Duodenal mucosa (tissue), 2 donors: ENCODE measurements at regions not wholly inside any gene's neighbourhood (a gene's known extent, or its start where the extent isn't known, plus 50 kb on each side); places are given as distances from the start of the nearest gene placed in this dataset.

Experiments
- H3K27ac ChIP-seq: one replicate; pipeline ENCODE4 v1.7.0; 2013; ENCODE audit warnings: low read depth, low read length
- H3K27me3 ChIP-seq, 2 donors: one replicate each; pipeline ENCODE4 v1.7.0; 2013; ENCODE audit warnings: low read length in 2 of 2, control low read depth in 1 of 2; ENCODE audit not compliant: insufficient read depth in 2 of 2, control insufficient read depth in 1 of 2
- H3K36me3 ChIP-seq, 2 donors: one replicate each; pipeline ENCODE4 v1.7.0; 2013; ENCODE audit warnings: low read length in 2 of 2, control low read depth in 1 of 2; ENCODE audit not compliant: insufficient read depth in 2 of 2, control insufficient read depth in 1 of 2
- H3K4me1 ChIP-seq, 2 donors: one replicate each; pipeline ENCODE4 v1.7.0; 2013; ENCODE audit warnings: low read length in 2 of 2, control low read depth in 1 of 2; ENCODE audit not compliant: insufficient read depth in 2 of 2, control insufficient read depth in 1 of 2
- H3K4me3 ChIP-seq, 2 donors: one replicate each; pipeline ENCODE4 v1.7.0; 2013; ENCODE audit warnings: low read length in 2 of 2, low read depth in 1 of 2
- H3K9ac ChIP-seq, 2 donors: one replicate each; pipeline ENCODE4 v1.7.0; 2013; ENCODE audit warnings: low read length in 2 of 2, low read depth in 1 of 2
- H3K9me3 ChIP-seq, 2 donors: one replicate each; pipeline ENCODE4 v1.7.0; 2013; ENCODE audit warnings: low read length in 2 of 2, control low read depth in 1 of 2; ENCODE audit not compliant: control insufficient read depth in 1 of 2

DNA sequence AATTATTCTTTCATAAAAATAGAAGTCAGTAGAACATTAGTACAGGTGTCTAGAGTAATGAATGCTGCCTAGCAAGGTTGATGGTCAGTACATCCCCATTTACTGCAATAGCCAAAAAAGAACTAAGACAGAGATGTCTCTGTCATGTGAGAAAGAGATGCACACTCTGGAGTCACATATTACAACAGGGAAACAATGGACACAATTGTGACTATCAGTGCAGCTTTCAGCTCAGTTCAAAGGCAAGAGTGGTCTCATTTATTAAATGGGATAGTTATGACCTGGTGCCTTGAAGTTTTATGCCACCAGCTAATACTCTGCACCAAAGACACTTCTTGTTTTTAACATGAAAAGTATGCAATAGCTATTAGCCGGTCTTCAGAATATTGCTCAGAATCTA is 194.9 kb upstream of the CHAC2 start:
- Histone ChIP-seq H3K4me1 (no peaks in the 10 kb centered on the region), H3K9me3 (no peaks in the 10 kb centered on the region), H3K27ac (no peak overlapping the region), H3K4me3 (no peak overlapping the region), H3K36me3 (no peaks in the 10 kb centered on the region), H3K9ac (no peak overlapping the region), H3K27me3 (no peaks in the 10 kb centered on the region)

DNA sequence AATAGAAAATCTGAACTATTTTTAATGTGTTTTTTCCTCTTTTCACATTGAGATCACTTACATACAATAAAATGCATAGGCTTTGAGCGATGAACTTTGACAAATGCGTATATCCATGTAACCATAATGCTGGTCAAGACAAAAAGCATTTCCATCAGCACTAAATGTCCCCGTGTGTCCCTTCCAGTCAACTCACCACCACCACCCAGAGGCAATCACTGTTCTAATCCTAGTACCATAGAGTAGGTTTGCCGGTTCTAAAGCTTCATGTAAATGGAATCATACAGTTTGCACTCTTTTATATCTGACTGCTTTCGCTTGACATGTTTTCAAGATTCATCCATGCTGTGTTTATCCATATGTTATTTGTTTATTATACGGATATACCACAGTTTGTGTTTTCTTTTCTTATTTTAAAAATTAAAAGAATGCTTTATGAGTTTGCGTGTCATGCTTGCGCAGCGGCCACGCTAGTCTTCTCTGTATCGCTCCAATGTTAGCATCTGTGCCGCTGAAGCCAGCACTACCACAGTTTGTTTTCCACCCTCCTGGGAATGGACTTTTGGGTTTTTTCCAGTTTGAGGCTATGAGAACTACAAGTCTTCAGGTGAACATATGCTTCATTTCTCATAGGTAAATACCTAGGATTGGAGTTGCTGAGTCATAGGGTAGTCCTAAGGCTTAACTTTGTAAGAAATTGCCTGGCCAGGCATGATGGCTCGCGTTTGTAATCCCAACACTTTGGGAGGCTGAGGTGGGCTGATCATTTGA is 197.5 kb upstream of the CHAC2 start:
- H3K4me3 ChIP-seq: no peak overlapping the region
- H3K27ac ChIP-seq: no peak overlapping the region
- H3K4me1 ChIP-seq: no peaks in the 10 kb centered on the region
- H3K36me3 ChIP-seq: no peaks in the 10 kb centered on the region
- no peaks in the 10 kb centered on the region for H3K27me3 ChIP-seq
- H3K9me3 ChIP-seq: no peaks in the 10 kb centered on the region
- no peak overlapping the region for H3K9ac ChIP-seq

DNA sequence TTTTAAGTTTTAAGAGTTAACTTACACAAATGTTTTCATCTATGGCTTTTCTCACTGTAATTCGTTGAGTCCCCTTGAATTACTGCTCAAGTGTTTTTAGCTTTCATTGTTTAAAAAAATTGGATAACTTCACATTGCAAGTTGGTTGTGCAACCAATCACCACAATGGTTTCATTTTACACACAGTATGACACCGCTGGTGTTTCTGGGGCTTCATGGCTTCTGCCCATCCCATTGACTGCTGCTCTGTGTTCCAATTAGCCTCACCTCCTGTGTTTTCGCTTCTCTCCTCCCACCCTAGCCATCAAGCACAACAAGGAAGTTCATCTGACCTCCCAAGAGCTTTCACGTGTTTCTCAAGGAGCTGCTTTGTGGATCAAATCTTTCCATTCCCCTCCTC is 199.1 kb upstream of the CHAC2 start:
- no peaks in the 10 kb centered on the region for H3K36me3 ChIP-seq
- H3K9me3 ChIP-seq: no peaks in the 10 kb centered on the region
- H3K4me1 ChIP-seq: no peaks in the 10 kb centered on the region
- no peak overlapping the region for H3K9ac ChIP-seq
- no peak overlapping the region for H3K27ac ChIP-seq
- H3K27me3 ChIP-seq: no peaks in the 10 kb centered on the region
- no peak overlapping the region for H3K4me3 ChIP-seq

DNA sequence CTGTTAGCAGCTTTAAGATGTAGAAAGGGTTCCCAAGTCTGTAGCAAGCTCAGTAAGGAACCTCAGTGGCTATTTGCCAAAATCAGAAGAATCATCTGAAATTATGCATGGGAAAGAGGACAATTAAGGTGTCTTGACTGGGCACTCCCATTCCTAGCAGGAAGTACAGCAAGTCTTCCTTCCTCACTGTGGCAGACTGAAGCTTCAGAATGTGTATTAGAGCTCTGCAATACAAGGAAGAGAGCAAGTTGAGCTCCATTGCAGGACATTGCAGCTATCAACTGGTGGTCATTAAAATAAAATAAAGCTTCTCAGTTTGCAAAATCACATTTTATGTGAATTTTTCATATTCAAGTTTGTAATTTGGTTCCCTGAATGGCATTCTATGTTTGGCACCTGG is 200.5 kb upstream of the CHAC2 start:
- H3K27ac ChIP-seq: no peak overlapping the region
- no peaks in the 10 kb centered on the region for H3K4me1 ChIP-seq
- H3K36me3 ChIP-seq: no peaks in the 10 kb centered on the region
- no peaks in the 10 kb centered on the region for H3K27me3 ChIP-seq
- H3K9ac ChIP-seq: no peak overlapping the region
- no peaks in the 10 kb centered on the region for H3K9me3 ChIP-seq
- H3K4me3 ChIP-seq: no peak overlapping the region

DNA sequence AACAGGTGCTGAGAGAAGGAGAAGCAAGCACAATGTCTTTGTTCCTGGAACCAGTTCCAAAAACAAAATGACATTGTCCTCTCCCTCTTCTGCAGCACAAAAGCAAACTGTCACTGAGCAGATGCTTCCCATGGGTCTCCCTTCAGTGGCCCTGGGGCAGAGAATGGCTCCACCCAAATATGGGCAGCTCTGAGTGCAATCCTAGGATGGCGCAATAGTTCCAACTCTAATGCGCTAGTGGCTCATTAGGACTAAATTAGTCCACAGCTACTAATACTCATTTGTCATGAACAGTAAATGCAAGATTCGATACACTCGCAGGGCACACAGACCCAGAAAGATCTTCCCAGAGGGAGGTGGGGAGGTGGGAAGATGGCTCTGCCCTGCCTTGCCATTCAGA is 205.2 kb upstream of the CHAC2 start:
- Histone ChIP-seq H3K36me3 (no peaks in the 10 kb centered on the region), H3K9ac (no peak overlapping the region), H3K4me3 (no peak overlapping the region), H3K4me1 (peaks cover 0 to 4% of the 10 kb centered on the region in 2 donors), H3K27ac (no peak overlapping the region), H3K9me3 (no peaks in the 10 kb centered on the region), H3K27me3 (no peaks in the 10 kb centered on the region)

DNA sequence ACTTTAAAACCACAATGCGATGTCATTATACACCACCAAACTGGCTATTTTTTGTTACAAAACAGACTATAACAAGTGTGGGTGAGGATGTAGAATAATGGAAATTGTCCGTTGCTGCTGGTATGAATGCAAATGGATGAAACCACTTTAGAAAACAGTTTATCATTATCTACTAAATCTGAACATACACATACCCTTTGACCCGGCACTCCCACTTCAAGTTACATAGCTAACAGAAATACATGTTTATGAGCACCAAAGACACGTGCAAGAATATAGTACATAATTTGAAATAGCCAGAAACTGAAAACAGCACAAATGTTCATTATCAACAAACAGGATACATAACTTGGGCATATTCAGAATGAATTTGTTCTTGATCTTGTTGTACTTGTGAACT is 206.4 kb upstream of the CHAC2 start:
- no peak overlapping the region for H3K9ac ChIP-seq
- H3K9me3 ChIP-seq: no peaks in the 10 kb centered on the region
- H3K27me3 ChIP-seq: no peaks in the 10 kb centered on the region
- H3K27ac ChIP-seq: no peak overlapping the region
- H3K36me3 ChIP-seq: no peaks in the 10 kb centered on the region
- H3K4me3 ChIP-seq: no peak overlapping the region
- peaks cover 0 to 4% of the 10 kb centered on the region in 2 donors for H3K4me1 ChIP-seq

DNA sequence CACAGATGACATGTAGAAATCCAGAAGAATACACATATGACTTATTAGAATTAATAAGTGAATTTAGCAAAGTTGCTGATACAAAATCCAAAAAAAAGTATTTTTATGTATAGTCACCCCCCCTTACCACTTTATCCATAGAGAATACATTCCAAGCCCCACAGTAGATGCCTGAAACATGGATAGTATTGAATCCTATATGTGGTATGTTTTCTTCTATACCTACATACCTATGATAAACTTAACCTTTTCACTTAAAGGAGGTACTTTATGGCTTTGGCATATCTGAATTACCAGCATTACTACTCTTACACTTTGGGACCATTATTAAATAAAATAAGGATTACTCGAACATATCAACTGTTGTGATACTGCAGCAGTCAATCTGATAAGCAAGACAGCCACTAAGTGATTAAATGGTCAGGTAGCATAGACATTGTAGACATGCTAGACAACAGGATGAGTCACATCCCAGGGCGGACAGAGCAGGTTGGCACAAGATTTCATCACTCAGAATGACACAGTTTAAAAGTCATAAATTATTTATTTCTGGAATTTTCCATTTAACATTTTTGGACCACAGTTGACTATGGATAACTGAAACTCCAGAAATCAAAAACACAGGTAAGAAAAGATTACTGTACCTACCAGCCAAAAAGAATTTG is 208.2 kb upstream of the CHAC2 start:
- Histone ChIP-seq H3K27ac (no peak overlapping the region), H3K36me3 (no peaks in the 10 kb centered on the region), H3K9ac (no peak overlapping the region), H3K4me3 (no peak overlapping the region), H3K9me3 (peaks cover 0 to under 1% of the 10 kb centered on the region in 2 donors), H3K27me3 (no peaks in the 10 kb centered on the region), H3K4me1 (peaks cover 0 to 4% of the 10 kb centered on the region in 2 donors)

DNA sequence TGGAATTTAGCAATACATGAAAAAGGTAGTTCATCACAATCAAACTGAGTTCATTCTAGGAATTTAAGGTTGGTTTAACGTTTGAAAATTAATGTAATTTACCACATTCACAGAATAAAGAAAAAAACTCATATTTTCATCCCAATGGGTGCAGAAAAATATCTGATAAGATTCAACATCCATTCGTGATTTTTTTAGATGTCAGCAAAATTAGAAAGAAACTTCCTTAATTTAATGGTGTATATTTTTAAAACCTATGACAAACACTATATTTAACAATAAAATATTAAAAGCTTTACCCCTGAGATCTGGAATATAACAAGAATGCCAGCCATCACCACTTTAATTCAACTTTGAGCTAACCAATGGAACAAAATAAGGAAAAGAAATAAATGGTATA is 208.7 kb upstream of the CHAC2 start:
- Histone ChIP-seq H3K36me3 (no peaks in the 10 kb centered on the region), H3K4me1 (peaks cover 0 to 4% of the 10 kb centered on the region in 2 donors), H3K27me3 (no peaks in the 10 kb centered on the region), H3K9ac (no peak overlapping the region), H3K9me3 (peaks cover 0 to 6% of the 10 kb centered on the region in 2 donors), H3K27ac (no peak overlapping the region), H3K4me3 (no peak overlapping the region)

DNA sequence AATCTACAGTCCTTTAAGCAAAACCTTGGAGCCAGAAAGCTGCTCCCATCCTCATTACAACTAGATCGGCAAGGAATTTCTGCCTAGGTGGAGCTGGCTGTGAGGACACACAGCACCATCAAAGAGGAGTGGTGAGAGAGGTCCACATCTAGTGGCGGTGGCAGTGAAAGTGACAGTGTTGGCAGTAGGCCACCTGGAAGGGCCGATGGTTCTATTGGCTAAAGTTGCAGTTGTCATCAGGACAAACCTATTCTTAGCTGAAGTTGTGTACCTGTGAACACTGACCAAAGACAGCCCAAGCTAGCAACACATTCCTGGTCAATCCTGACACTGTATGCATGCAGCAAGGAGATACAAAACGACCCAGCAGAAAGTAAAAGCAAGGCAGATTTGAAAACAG is 218.1 kb upstream of the CHAC2 start:
- peaks cover 0 to 6% of the 10 kb centered on the region in 2 donors for H3K9me3 ChIP-seq
- no peaks in the 10 kb centered on the region for H3K36me3 ChIP-seq
- no peak overlapping the region for H3K27ac ChIP-seq
- no peak overlapping the region for H3K4me3 ChIP-seq
- no peaks in the 10 kb centered on the region for H3K4me1 ChIP-seq
- no peaks in the 10 kb centered on the region for H3K27me3 ChIP-seq
- no peak overlapping the region for H3K9ac ChIP-seq

DNA sequence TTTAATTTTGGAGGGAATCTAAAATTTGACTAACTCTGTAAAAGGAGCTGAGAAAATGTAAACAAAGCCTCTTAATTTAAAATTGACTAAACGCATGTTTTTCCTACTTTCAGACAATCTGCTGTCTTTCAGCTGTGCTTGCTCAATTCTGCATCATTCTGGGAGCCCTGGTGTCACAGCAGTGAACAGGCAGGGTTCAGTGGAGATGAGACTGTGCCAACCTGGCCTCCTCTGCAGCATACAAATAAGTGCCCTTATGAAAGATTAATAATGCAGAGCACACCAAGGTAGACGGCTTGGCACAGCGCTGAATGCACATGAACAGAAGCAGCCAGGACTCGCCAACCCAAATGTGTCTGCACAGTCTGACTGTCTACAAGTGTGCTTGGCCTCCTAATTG is 222.0 kb upstream of the CHAC2 start:
- H3K9ac ChIP-seq: no peak overlapping the region
- peaks cover 0 to 7% of the 10 kb centered on the region in 2 donors for H3K9me3 ChIP-seq
- H3K27ac ChIP-seq: no peak overlapping the region
- H3K36me3 ChIP-seq: no peaks in the 10 kb centered on the region
- H3K27me3 ChIP-seq: no peaks in the 10 kb centered on the region
- H3K4me1 ChIP-seq: no peaks in the 10 kb centered on the region
- H3K4me3 ChIP-seq: no peak overlapping the region
